ENCODE measurements at regions not wholly inside any gene's neighbourhood (a gene's known extent, or its start where the extent isn't known, plus 50 kb on each side); places are given as distances from the start of the nearest gene placed in this dataset.

DNA sequence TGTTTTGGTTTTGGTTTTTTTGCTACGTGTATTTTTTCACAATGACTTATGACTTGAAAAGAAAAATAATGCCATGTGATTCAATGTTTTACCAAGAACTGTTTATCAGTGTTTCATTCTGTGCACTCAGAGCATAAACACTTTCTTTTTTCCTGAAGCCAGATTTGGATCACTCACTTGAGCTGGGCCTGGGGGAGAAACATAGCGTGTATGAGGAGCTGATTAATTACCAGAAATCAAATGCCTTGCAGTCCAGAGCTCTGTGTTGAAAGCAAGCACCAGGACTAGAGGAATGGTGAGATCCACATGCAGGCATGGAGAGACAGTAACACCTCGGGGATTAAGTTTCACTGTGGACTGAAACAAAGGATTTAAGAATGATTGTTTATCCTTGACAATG, 642.1 kb upstream of the ADGRL2 start:
- H3K9me3 Mint-ChIP-seq (ENCODE audit: unreplicated experiment) = no peaks in the 10 kb centered on the region
- H3K27me3 Mint-ChIP-seq (ENCODE audit: unreplicated experiment) = no peaks in the 10 kb centered on the region
- DNase-seq (ENCODE audit: extremely low spot score, unreplicated experiment) = no peak
- peak overlapping the region; percentile 31 for H3K27ac Mint-ChIP-seq (ENCODE audit: unreplicated experiment)
- peaks cover 18% of the 10 kb centered on the region for H3K4me1 Mint-ChIP-seq (ENCODE audit: unreplicated experiment)
- no peaks in the 10 kb centered on the region for H3K36me3 Mint-ChIP-seq (ENCODE audit: unreplicated experiment)
- no peak overlapping the region for H3K4me3 Mint-ChIP-seq (ENCODE audit: unreplicated experiment)
- TF ChIP-seq, protein P1, sequence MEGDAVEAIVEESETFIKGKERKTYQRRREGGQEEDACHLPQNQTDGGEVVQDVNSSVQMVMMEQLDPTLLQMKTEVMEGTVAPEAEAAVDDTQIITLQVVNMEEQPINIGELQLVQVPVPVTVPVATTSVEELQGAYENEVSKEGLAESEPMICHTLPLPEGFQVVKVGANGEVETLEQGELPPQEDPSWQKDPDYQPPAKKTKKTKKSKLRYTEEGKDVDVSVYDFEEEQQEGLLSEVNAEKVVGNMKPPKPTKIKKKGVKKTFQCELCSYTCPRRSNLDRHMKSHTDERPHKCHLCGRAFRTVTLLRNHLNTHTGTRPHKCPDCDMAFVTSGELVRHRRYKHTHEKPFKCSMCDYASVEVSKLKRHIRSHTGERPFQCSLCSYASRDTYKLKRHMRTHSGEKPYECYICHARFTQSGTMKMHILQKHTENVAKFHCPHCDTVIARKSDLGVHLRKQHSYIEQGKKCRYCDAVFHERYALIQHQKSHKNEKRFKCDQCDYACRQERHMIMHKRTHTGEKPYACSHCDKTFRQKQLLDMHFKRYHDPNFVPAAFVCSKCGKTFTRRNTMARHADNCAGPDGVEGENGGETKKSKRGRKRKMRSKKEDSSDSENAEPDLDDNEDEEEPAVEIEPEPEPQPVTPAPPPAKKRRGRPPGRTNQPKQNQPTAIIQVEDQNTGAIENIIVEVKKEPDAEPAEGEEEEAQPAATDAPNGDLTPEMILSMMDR (IDR thresholded peaks at IDR 0.05) = no peak

DNA sequence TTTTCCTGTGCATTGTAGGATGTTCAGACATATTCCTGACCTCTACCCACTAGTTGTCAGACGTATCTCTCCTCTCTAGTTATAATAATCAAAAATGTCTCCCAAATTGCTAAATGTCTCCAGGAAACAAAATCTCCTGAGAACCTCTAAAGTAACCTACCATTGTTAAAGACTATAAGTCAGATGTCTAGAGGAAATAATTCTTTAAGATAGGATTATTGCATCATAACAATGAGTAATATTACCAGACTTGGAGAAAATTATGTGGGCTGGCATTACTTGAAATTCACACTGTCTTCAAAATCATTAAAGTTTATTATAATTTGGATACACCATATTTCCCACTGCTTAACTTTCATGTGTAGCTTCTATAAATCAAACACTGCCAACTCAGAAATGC, 643.0 kb upstream of the ADGRL2 start:
- H3K27me3 Mint-ChIP-seq (ENCODE audit: unreplicated experiment) = no peaks in the 10 kb centered on the region
- TF ChIP-seq, protein P1 (IDR thresholded peaks at IDR 0.05) = no peak
- H3K36me3 Mint-ChIP-seq (ENCODE audit: unreplicated experiment) = no peaks in the 10 kb centered on the region
- H3K4me3 Mint-ChIP-seq (ENCODE audit: unreplicated experiment) = no peak overlapping the region
- no peak overlapping the region for H3K27ac Mint-ChIP-seq (ENCODE audit: unreplicated experiment)
- H3K4me1 Mint-ChIP-seq (ENCODE audit: unreplicated experiment) = peaks cover 18% of the 10 kb centered on the region
- no peaks in the 10 kb centered on the region for H3K9me3 Mint-ChIP-seq (ENCODE audit: unreplicated experiment)
- DNase-seq (ENCODE audit: extremely low spot score, unreplicated experiment) = no peak

DNA sequence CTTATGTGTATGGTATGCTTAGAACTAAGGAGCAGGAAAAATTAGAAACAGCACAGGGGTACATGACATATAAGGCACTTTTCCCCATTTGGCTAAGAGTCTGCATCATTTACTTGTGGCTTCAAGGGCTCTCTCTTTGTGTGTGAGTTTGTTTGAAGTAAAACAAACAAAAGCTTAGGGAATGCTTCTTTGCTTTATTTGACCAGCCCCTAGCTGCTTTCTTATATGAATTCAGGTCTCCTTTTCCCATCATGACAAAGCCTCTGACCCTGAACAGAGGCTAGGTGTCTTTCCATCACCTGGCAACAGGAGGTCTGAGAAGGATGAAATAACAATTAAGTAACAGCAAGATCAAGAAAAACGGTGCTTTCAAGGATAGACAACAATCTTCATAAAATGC, 643.8 kb upstream of the ADGRL2 start:
- Mint-ChIP-seq H3K36me3 (ENCODE audit: unreplicated experiment) (no peaks in the 10 kb centered on the region), H3K27ac (ENCODE audit: unreplicated experiment) (no peak overlapping the region), H3K4me3 (ENCODE audit: unreplicated experiment) (no peak overlapping the region), H3K27me3 (ENCODE audit: unreplicated experiment) (no peaks in the 10 kb centered on the region), H3K9me3 (ENCODE audit: unreplicated experiment) (no peaks in the 10 kb centered on the region), H3K4me1 (ENCODE audit: unreplicated experiment) (peaks cover 18% of the 10 kb centered on the region)
- DNase-seq (ENCODE audit: extremely low spot score, unreplicated experiment) = no peak
- TF ChIP-seq, protein P1 (IDR thresholded peaks at IDR 0.05) = no peak

DNA sequence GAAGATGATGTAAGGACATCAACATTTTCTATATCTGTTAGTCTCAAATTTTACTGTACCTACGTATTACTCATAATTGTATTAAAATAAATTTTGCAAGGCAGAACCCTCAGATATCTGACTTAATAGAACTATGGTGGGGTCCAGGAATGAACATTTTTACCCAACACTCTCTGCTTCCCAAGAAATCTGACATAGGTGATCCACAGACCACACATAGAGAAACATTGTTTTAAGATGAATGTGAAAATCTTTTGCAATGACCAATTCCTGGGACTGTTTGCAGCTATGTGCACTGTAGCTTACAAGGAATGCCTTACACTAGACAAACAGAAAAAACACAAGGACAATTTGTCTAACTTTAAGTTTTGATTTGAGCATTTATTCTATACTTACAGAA, 645.6 kb upstream of the ADGRL2 start:
- no peaks in the 10 kb centered on the region for H3K36me3 Mint-ChIP-seq (ENCODE audit: unreplicated experiment)
- H3K4me3 Mint-ChIP-seq (ENCODE audit: unreplicated experiment) = no peak overlapping the region

DNA sequence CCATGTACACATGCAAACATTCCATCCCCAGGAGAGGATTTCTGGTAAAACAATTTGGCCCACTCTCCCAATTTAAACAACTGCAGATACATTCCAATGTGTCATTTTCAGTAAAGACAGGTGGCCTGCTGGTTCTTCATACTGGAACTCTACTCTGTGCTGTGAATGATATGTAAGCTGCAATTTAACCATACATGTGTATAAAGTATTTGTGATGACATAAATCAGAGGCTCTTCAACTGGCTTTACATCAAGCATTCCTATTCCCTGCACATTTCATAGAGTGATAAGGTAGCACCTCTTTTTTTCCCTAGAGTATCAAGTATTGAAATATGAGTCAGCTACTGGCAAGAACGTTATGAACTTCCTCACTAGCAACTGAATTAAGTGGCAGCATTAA, 649.5 kb upstream of the ADGRL2 start:
- Mint-ChIP-seq H3K4me1 (ENCODE audit: unreplicated experiment) (peaks cover 17% of the 10 kb centered on the region), H3K4me3 (ENCODE audit: unreplicated experiment) (no peak overlapping the region), H3K36me3 (ENCODE audit: unreplicated experiment) (no peaks in the 10 kb centered on the region)

More for the DNA sequence above, 645.6 kb upstream of the ADGRL2 start:
- no peak for DNase-seq (ENCODE audit: extremely low spot score, unreplicated experiment)
- H3K27ac Mint-ChIP-seq (ENCODE audit: unreplicated experiment) = no peak overlapping the region
- H3K4me1 Mint-ChIP-seq (ENCODE audit: unreplicated experiment) = peaks cover 21% of the 10 kb centered on the region
- no peaks in the 10 kb centered on the region for H3K27me3 Mint-ChIP-seq (ENCODE audit: unreplicated experiment)
- TF ChIP-seq, protein P1 (IDR thresholded peaks at IDR 0.05) = no peak
- H3K9me3 Mint-ChIP-seq (ENCODE audit: unreplicated experiment) = no peaks in the 10 kb centered on the region

More for the DNA sequence above, 649.5 kb upstream of the ADGRL2 start:
- H3K27ac Mint-ChIP-seq (ENCODE audit: unreplicated experiment) = no peak overlapping the region
- TF ChIP-seq, protein P1 (IDR thresholded peaks at IDR 0.05) = no peak
- no peaks in the 10 kb centered on the region for H3K27me3 Mint-ChIP-seq (ENCODE audit: unreplicated experiment)
- DNase-seq (ENCODE audit: extremely low spot score, unreplicated experiment) = no peak
- no peaks in the 10 kb centered on the region for H3K9me3 Mint-ChIP-seq (ENCODE audit: unreplicated experiment)
